ENCODE measurements at regions not wholly inside any gene's neighbourhood (a gene's known extent, or its start where the extent isn't known, plus 50 kb on each side); places are given as distances from the start of the nearest gene placed in this dataset.

DNA sequence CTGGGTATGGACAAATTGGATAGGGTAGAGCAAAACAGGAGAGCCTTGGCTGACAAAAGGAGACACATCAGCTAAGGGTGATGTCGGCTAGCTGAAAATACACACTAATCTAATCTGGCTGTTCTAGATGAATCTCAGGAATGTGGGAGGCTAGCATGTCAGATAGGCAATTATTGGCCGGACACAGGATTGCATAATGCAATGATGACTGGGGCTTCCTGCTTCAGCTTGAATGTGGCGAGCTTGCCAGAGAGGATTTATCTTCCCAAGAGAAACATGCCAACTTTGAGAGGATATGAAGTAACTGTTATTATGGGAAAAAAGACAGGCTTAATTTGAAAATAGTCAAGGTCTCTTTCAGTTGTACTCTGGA is 102.4 kb downstream of the TRIB2 start (continued):
- TF ChIP-seq, protein P1, sequence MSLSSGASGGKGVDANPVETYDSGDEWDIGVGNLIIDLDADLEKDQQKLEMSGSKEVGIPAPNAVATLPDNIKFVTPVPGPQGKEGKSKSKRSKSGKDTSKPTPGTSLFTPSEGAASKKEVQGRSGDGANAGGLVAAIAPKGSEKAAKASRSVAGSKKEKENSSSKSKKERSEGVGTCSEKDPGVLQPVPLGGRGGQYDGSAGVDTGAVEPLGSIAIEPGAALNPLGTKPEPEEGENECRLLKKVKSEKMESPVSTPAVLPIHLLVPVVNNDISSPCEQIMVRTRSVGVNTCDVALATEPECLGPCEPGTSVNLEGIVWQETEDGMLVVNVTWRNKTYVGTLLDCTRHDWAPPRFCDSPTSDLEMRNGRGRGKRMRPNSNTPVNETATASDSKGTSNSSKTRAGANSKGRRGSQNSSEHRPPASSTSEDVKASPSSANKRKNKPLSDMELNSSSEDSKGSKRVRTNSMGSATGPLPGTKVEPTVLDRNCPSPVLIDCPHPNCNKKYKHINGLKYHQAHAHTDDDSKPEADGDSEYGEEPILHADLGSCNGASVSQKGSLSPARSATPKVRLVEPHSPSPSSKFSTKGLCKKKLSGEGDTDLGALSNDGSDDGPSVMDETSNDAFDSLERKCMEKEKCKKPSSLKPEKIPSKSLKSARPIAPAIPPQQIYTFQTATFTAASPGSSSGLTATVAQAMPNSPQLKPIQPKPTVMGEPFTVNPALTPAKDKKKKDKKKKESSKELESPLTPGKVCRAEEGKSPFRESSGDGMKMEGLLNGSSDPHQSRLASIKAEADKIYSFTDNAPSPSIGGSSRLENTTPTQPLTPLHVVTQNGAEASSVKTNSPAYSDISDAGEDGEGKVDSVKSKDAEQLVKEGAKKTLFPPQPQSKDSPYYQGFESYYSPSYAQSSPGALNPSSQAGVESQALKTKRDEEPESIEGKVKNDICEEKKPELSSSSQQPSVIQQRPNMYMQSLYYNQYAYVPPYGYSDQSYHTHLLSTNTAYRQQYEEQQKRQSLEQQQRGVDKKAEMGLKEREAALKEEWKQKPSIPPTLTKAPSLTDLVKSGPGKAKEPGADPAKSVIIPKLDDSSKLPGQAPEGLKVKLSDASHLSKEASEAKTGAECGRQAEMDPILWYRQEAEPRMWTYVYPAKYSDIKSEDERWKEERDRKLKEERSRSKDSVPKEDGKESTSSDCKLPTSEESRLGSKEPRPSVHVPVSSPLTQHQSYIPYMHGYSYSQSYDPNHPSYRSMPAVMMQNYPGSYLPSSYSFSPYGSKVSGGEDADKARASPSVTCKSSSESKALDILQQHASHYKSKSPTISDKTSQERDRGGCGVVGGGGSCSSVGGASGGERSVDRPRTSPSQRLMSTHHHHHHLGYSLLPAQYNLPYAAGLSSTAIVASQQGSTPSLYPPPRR (CRISPR knock-in tag; IDR thresholded peaks at IDR 0.05; ENCODE audit: borderline replicate concordance): no peak
- TF ChIP-seq BCOR (IDR thresholded peaks at IDR 0.05): no peak
- TF ChIP-seq MTA1 (IDR thresholded peaks at IDR 0.05; ENCODE audit: borderline replicate concordance): no peak
- TF ChIP-seq, protein P2, sequence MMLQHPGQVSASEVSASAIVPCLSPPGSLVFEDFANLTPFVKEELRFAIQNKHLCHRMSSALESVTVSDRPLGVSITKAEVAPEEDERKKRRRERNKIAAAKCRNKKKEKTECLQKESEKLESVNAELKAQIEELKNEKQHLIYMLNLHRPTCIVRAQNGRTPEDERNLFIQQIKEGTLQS (IDR thresholded peaks at IDR 0.05): peak; percentile 46
- TF ChIP-seq, protein P2 (CRISPR knock-in tag; conservative IDR thresholded peaks at IDR 0.05): no peak
- TF ChIP-seq, protein P3, sequence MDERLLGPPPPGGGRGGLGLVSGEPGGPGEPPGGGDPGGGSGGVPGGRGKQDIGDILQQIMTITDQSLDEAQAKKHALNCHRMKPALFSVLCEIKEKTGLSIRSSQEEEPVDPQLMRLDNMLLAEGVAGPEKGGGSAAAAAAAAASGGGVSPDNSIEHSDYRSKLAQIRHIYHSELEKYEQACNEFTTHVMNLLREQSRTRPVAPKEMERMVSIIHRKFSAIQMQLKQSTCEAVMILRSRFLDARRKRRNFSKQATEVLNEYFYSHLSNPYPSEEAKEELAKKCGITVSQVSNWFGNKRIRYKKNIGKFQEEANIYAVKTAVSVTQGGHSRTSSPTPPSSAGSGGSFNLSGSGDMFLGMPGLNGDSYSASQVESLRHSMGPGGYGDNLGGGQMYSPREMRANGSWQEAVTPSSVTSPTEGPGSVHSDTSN (CRISPR knock-in tag; IDR thresholded peaks at IDR 0.05; ENCODE audit: low read depth): no peak
- TF ChIP-seq, protein P3 (tag; conservative IDR thresholded peaks at IDR 0.05; ENCODE audit: low read depth): 0 out of 2 replicates have a peak, but pooled peaks have one; percentile 19
- peak; percentile 62; the same call in 1 of the 2 replicates for TF ChIP-seq TEAD4 (IDR thresholded peaks at IDR 0.05; ENCODE audit: low read length)
- no peak for TF ChIP-seq TEAD4 (CRISPR knock-in tag; IDR thresholded peaks at IDR 0.05; ENCODE audit: borderline replicate concordance)
- no peak for TF ChIP-seq TAL1 (IDR thresholded peaks at IDR 0.05)
- TF ChIP-seq EP300 (IDR thresholded peaks at IDR 0.05; ENCODE audit: low read length): no peak
- no peak for TF ChIP-seq BRD9 (IDR thresholded peaks at IDR 0.05; ENCODE audit: low read depth, partially characterized antibody)
- TF ChIP-seq ETV1 (tag; conservative IDR thresholded peaks at IDR 0.05; ENCODE audit: low read depth): peak; percentile 53; the same call in 1 of the 2 replicates
- TF ChIP-seq PHTF2 (CRISPR knock-in tag; IDR thresholded peaks at IDR 0.05): no peak
- 0 out of 2 replicates have a peak, but pooled peaks have one; percentile 18 for TF ChIP-seq ATF7 (IDR thresholded peaks at IDR 0.05)
- TF ChIP-seq CREBBP (IDR thresholded peaks at IDR 0.05; ENCODE audit: low read depth, low read length): no peak
- TF ChIP-seq RCOR1 (IDR thresholded peaks at IDR 0.05; ENCODE audit: borderline replicate concordance in 1 of 2, low read depth in 2 of 2, low read length in 2 of 2): peak in 1 of 2 experiments; percentile 72; a peak in 2 of 4 replicates
- TF ChIP-seq BACH1 (tag; IDR thresholded peaks at IDR 0.05): 0 out of 2 replicates have a peak, but pooled peaks have one; percentile 34
- TF ChIP-seq MEIS2 (IDR thresholded peaks at IDR 0.05; ENCODE audit: partially characterized antibody): peak; percentile 49
